OCI-LY3 (cell line): ENCODE measurements at regions not wholly inside any gene's neighbourhood (a gene's known extent, or its start where the extent isn't known, plus 50 kb on each side); places are given as distances from the start of the nearest gene placed in this dataset.

Experiments used
- H2AFZ ChIP-seq: fragments of 200-600, 300-600 bp; shearing (Covaris generic); 2 replicates; pipeline ENCODE4 v1.6.0; 2014; ENCODE audit warnings: antibody characterized with exemption, low read depth, low read length
- H3K27ac ChIP-seq: fragments of 200-600, 300-600 bp; sonication (generic); 2 replicates; pipeline ENCODE4 v1.5.1; 2014; ENCODE audit warnings: mild to moderate bottlenecking, low read length, moderate library complexity, mixed read lengths
- H3K27me3 ChIP-seq: fragments of 200-600, 300-600 bp; sonication (generic); 2 replicates; pipeline ENCODE4 v1.6.1; 2014; ENCODE audit warnings: low read depth, low read length, mixed read lengths
- H3K36me3 ChIP-seq: fragments of 200-600, 300-600 bp; sonication (generic); replicated peaks from 2 replicates; pipeline ENCODE3; 2014; ENCODE audit warnings: low read depth, low read length, mixed read lengths
- H3K4me1 ChIP-seq: fragments of 300-600, 200-600 bp; sonication (generic); 2 replicates; pipeline ENCODE4 v1.6.1; 2014; ENCODE audit warnings: low read length, mixed read lengths
- H3K4me2 ChIP-seq: fragments of 200-600, 300-600 bp; sonication (generic); 2 replicates; pipeline ENCODE4 v1.6.1; 2014; ENCODE audit warnings: low read length, mixed read lengths
- H3K4me3 ChIP-seq: fragments of 300-600, 200-600 bp; sonication (generic); 2 replicates; pipeline ENCODE4 v1.5.1; 2014; ENCODE audit warnings: antibody characterized with exemption, mild to moderate bottlenecking, low read length, moderate library complexity
- H3K79me2 ChIP-seq: fragments of 300-600, 200-600 bp; shearing (Covaris generic); 2 replicates; pipeline ENCODE4 v1.6.1; 2014; ENCODE audit warnings: mild to moderate bottlenecking, low read length, mixed read lengths
- H3K9ac ChIP-seq: fragments of 300-600, 200-600 bp; shearing (Covaris generic); 2 replicates; pipeline ENCODE4 v1.6.0; 2014; ENCODE audit warnings: mild to moderate bottlenecking, low read length, moderate library complexity
- H3K9me3 ChIP-seq: fragments of 200-600, 300-600 bp; shearing (Covaris generic); 2 replicates; pipeline ENCODE4 v1.6.1; 2014; ENCODE audit warnings: low read length, mixed read lengths; ENCODE audit not compliant: insufficient read depth
- H4K20me1 ChIP-seq: fragments of 200-600, 300-600 bp; sonication (generic); 2 replicates; pipeline ENCODE4 v1.6.1; 2016; ENCODE audit warnings: low read length, mixed read lengths; ENCODE audit not compliant: insufficient read depth
- EZH2phosphoT487 ChIP-seq: fragments of 200-600 bp; shearing (Covaris generic); IDR thresholded peaks from 2 replicates; pipeline ENCODE4 v1.6.1; 2018; ENCODE audit warnings: antibody characterized with exemption, mixed run types, low read depth
- TF ChIP-seq, protein P1 (sequence below): fragments of 200-600, 300-600 bp; sonication (generic); IDR thresholded peaks from 2 replicates; pipeline ENCODE4 v1.5.1; 2014; ENCODE audit warnings: antibody characterized with exemption, low read length, low read depth

DNA sequence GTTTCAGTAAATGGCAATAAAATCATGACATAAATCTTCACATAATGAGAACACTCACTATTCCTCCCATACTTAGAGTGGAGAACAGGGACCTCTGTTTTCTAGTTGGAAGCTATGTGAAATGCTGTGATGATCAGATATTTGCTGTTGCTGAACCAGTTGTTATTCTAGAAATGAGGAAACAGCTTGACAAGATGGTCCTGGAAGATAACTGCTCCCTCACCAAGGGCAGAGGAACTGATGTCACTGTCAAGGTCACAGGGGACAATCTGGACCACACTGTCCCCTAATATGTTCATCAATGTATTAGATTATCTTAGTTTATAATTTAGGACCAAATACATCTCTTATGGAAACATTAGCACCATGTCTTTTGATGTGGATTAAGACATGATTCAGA, 1173.3 kb downstream of the PCDH17 start:
- Histone ChIP-seq H3K9me3 (no peaks in the 10 kb centered on the region), H3K4me1 (no peaks in the 10 kb centered on the region), H4K20me1 (no peaks in the 10 kb centered on the region), H3K36me3 (no peaks in the 10 kb centered on the region), H3K4me3 (no peak overlapping the region), H2AFZ (no peak overlapping the region), H3K27ac (no peak overlapping the region), H3K27me3 (no peaks in the 10 kb centered on the region), H3K4me2 (no peak overlapping the region), H3K79me2 (no peaks in the 10 kb centered on the region), H3K9ac (no peak overlapping the region)
- no peak for TF ChIP-seq EZH2phosphoT487
- TF ChIP-seq, protein P1, sequence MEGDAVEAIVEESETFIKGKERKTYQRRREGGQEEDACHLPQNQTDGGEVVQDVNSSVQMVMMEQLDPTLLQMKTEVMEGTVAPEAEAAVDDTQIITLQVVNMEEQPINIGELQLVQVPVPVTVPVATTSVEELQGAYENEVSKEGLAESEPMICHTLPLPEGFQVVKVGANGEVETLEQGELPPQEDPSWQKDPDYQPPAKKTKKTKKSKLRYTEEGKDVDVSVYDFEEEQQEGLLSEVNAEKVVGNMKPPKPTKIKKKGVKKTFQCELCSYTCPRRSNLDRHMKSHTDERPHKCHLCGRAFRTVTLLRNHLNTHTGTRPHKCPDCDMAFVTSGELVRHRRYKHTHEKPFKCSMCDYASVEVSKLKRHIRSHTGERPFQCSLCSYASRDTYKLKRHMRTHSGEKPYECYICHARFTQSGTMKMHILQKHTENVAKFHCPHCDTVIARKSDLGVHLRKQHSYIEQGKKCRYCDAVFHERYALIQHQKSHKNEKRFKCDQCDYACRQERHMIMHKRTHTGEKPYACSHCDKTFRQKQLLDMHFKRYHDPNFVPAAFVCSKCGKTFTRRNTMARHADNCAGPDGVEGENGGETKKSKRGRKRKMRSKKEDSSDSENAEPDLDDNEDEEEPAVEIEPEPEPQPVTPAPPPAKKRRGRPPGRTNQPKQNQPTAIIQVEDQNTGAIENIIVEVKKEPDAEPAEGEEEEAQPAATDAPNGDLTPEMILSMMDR: no peak

DNA sequence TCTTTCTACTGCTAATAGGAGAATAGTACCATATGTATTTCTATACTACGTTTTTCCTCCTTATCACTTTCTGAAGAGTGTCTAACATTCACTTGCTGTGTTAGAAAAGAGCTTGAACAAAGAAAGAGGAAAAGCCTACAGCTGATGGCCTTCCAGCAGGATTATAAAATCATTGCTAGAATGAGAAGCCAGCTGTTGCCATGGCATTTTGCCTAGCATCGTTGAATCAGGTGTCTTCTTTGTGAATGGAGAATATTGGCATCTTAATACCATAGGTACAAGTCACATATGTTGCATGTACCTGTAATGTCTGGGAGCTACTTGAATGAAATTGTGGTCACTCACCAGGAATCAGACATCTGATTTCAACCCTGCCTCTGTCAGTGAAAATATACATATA, 1174.9 kb downstream of the PCDH17 start:
- Histone ChIP-seq H3K4me2 (no peak overlapping the region), H3K4me3 (no peak overlapping the region), H2AFZ (no peak overlapping the region), H3K79me2 (no peaks in the 10 kb centered on the region), H3K27me3 (no peaks in the 10 kb centered on the region), H3K27ac (no peak overlapping the region), H3K9me3 (no peaks in the 10 kb centered on the region), H3K9ac (no peak overlapping the region), H3K4me1 (no peaks in the 10 kb centered on the region), H3K36me3 (no peaks in the 10 kb centered on the region), H4K20me1 (no peaks in the 10 kb centered on the region)
- TF ChIP-seq, protein P1: no peak
- no peak for TF ChIP-seq EZH2phosphoT487

DNA sequence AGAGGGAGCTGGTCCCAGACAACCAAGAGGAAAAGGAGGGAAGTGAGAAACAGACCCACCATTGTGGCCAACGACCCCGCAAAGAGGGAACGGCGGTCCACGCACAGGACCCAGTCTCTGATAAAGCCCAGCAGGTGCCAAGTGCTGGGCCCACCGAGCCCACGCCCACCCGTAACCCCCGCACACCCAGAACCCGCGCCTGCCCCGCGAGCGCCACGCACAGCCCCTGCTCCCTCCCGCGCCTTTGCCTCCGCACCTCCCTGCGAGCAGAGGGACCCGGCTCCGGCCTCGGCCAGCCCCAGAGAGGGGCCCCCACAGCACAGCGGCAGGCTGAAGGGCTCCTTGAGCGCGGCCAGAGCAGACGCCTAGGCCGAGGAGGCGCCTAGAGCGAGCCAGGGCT, 1192.2 kb downstream of the PCDH17 start:
- Histone ChIP-seq H2AFZ (no peak overlapping the region), H3K4me1 (no peaks in the 10 kb centered on the region), H3K27ac (no peak overlapping the region), H3K9me3 (no peaks in the 10 kb centered on the region), H3K9ac (no peak overlapping the region), H4K20me1 (no peaks in the 10 kb centered on the region), H3K4me3 (no peak overlapping the region), H3K27me3 (no peaks in the 10 kb centered on the region), H3K36me3 (no peaks in the 10 kb centered on the region), H3K4me2 (no peak overlapping the region), H3K79me2 (no peaks in the 10 kb centered on the region)
- TF ChIP-seq EZH2phosphoT487: no peak
- TF ChIP-seq, protein P1: no peak

DNA sequence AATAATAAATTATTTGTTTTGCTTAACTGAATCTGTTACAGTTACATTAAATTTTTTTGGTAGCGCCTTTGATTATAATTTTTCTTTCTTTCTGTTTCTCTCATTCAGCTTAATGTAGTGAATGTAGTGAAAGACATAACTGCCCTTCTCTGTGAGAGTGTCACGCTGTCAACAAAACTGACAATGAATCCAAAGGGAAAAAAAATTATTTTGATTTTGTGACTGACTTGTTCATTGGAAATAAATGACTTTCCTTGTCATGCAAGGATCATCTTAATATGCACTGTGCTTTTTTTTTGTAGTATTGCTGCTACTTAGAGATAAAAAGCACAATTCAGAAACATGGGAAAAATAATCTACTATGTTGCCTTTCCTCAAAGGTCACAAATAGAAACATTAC, 1196.4 kb downstream of the PCDH17 start:
- H3K9me3 ChIP-seq: no peaks in the 10 kb centered on the region
- no peak overlapping the region for H3K4me2 ChIP-seq
- H3K36me3 ChIP-seq: no peaks in the 10 kb centered on the region
- no peak overlapping the region for H3K4me3 ChIP-seq
- H3K79me2 ChIP-seq: no peaks in the 10 kb centered on the region
- TF ChIP-seq, protein P1: no peak
- TF ChIP-seq EZH2phosphoT487: no peak
- no peak overlapping the region for H3K27ac ChIP-seq
- no peak overlapping the region for H2AFZ ChIP-seq
- H3K9ac ChIP-seq: no peak overlapping the region
- no peaks in the 10 kb centered on the region for H3K27me3 ChIP-seq
- no peaks in the 10 kb centered on the region for H3K4me1 ChIP-seq
- no peaks in the 10 kb centered on the region for H4K20me1 ChIP-seq
